K562 (cell line): ENCODE measurements at regions not wholly inside any gene's neighbourhood (a gene's known extent, or its start where the extent isn't known, plus 50 kb on each side); places are given as distances from the start of the nearest gene placed in this dataset.

ENCODE experiments used
- ATAC-seq: fragments of 200-7000 bp; cut with Tn5 transposase; 3 replicates; pipeline ENCODE4 v1.9.1; 2020; ENCODE audit warnings: moderate library complexity
- BruUV-seq: library from RNA; stranded (reverse); fragments of 400-500 nt; replicated peaks from 2 replicates; lab custom pipeline; 2021; lab: Mats Ljungman, UMichigan
- CTCF ChIA-PET: fragments of 300-600 bp; formaldehyde crosslinking; extraction: SDS; loops from one replicate; lab custom pipeline; 2021; ENCODE audit warnings: low intra/inter-chr PET ratio; lab: Yijun Ruan, JAX
- POLR2A ChIA-PET: fragments of 300-600, 350-650 bp; sonication (Branson Sonifier 250); formaldehyde crosslinking; extraction: SDS; loops from one replicate; lab custom pipeline; 2021; ENCODE audit warnings: antibody characterized with exemption, inconsistent platforms; lab: Yijun Ruan, JAX
- DNase-seq, 4 experiments: peaks; one replicate each; pipeline versions ENCODE4 v3.0.0 to v3.0.0-alpha.2; 2011 to 2018; ENCODE audit warnings: low spot score in 3 of 4, mixed read lengths in 3 of 4; ENCODE audit errors: extremely low read depth in 1 of 4
- FAIRE-seq: peaks from 2 replicates; lab custom pipeline; 2011; peaks lifted over from hg19 to GRCh38; lab: Jason Lieb, UNC
- H2AFZ ChIP-seq: 2 replicates; pipeline ENCODE4 v1.6.0; 2011; ENCODE audit warnings: low read depth, low read length, control low read depth, inconsistent platforms
- H3K27ac ChIP-seq: fragments of 200-600 bp; 3 replicates; pipeline ENCODE4 v1.8.0; 2011; ENCODE audit warnings: low read depth, mild to moderate bottlenecking, control low read depth, inconsistent platforms, low read length, moderate library complexity, mixed read lengths; ENCODE audit errors: extremely low read depth
- H3K27me3 ChIP-seq, 2 experiments: fragments of 300-600 bp in 1 of 2; 2 replicates in 1 of 2; 3 replicates in 1 of 2; pipeline versions ENCODE4 v1.6.0 to v1.8.0; 2011; ENCODE audit warnings: inconsistent platforms in 2 of 2, low read length in 2 of 2, mild to moderate bottlenecking in 1 of 2, mixed read lengths in 1 of 2, moderate library complexity in 1 of 2; ENCODE audit not compliant: control insufficient read depth in 2 of 2, insufficient read depth in 2 of 2
- H3K36me3 ChIP-seq: fragments of 300-600 bp; 3 replicates; pipeline ENCODE4 v1.8.0; 2011; ENCODE audit warnings: mild to moderate bottlenecking, low read length, inconsistent platforms; ENCODE audit not compliant: control insufficient read depth, insufficient read depth
- H3K4me1 ChIP-seq, 2 experiments: fragments of 200-600 bp in 1 of 2; replicated peaks in 1 of 2; 2 replicates in 1 of 2; 3 replicates in 1 of 2; pipeline versions ENCODE4 v1.5.1 to v1.8.0; 2011; ENCODE audit warnings: inconsistent platforms in 2 of 2, low read length in 2 of 2, mild to moderate bottlenecking in 1 of 2, mixed read lengths in 1 of 2, moderate library complexity in 1 of 2; ENCODE audit not compliant: control insufficient read depth in 2 of 2, insufficient read depth in 2 of 2
- H3K4me2 ChIP-seq: 2 replicates; pipeline ENCODE4 v1.6.1; 2011; ENCODE audit warnings: low read length, control low read depth, inconsistent platforms, mixed read lengths; ENCODE audit not compliant: insufficient read depth
- H3K4me3 ChIP-seq: fragments of 200-600 bp; sonication (generic), shearing (Covaris generic); 2 replicates; pipeline ENCODE4 v1.5.1; 2016; ENCODE audit warnings: control low read depth, inconsistent platforms
- H3K79me2 ChIP-seq: fragments of 200-600 bp; 3 replicates; pipeline ENCODE4 v1.8.0; 2011; ENCODE audit warnings: low read length, inconsistent platforms; ENCODE audit not compliant: control insufficient read depth, insufficient read depth
- H3K9ac ChIP-seq, 2 experiments: 2 replicates each; pipeline versions ENCODE4 v1.6.0 to v1.6.1; 2011; ENCODE audit warnings: low read depth in 2 of 2, low read length in 2 of 2, control low read depth in 1 of 2, inconsistent platforms in 1 of 2, mild to moderate bottlenecking in 1 of 2, mixed read lengths in 1 of 2; ENCODE audit not compliant: insufficient read depth in 1 of 2
- H3K9me1 ChIP-seq: one replicate; pipeline ENCODE4 v1.6.0; 2011; ENCODE audit warnings: inconsistent platforms, mild to moderate bottlenecking, low read length, moderate library complexity; ENCODE audit not compliant: control insufficient read depth, insufficient read depth
- H3K9me3 ChIP-seq: replicated peaks from 2 replicates; pipeline ENCODE4 v1.5.1; 2011; ENCODE audit warnings: low read depth, low read length, inconsistent platforms; ENCODE audit not compliant: control insufficient read depth, insufficient read depth
- H4K20me1 ChIP-seq: replicated peaks from 2 replicates; pipeline ENCODE4 v1.6.1; 2011; ENCODE audit warnings: low read length, inconsistent platforms, mixed read lengths; ENCODE audit not compliant: control insufficient read depth, insufficient read depth
- ATF4 ChIP-seq: fragments of 450-650 bp; formaldehyde crosslinking; IDR thresholded peaks from 2 replicates; pipeline ENCODE4 v1.4.0; 2022; ENCODE audit warnings: mild to moderate bottlenecking, moderate library complexity
- BCOR ChIP-seq: fragments of 450-650 bp; IDR thresholded peaks from 2 replicates; pipeline ENCODE4 v1.6.1; 2016
- DLX4 ChIP-seq: fragments of 250-450 bp; sonication (Bioruptor Pico); IDR thresholded peaks from 2 replicates; pipeline ENCODE4 v1.6.1; 2021; ENCODE audit warnings: mild to moderate bottlenecking
- GABPB2 ChIP-seq: fragments of 250-450 bp; sonication (Bioruptor Pico); conservative IDR thresholded peaks from 2 replicates; pipeline ENCODE4 v1.5.1; 2021; ENCODE audit warnings: mild to moderate bottlenecking
- MAFG ChIP-seq: fragments of 450-650 bp; conservative IDR thresholded peaks from 2 replicates; pipeline ENCODE4 v1.6.1; 2016; ENCODE audit warnings: missing genetic modification characterization, missing compliant biosample characterization
- MECOM ChIP-seq: fragments of 250-450 bp; sonication (Bioruptor Pico); IDR thresholded peaks from 2 replicates; pipeline ENCODE4 v1.8.0; 2022; ENCODE audit warnings: inconsistent platforms
- PPARD ChIP-seq: fragments of 250-450 bp; sonication (Bioruptor Pico); IDR thresholded peaks from 2 replicates; pipeline ENCODE4 v1.8.0; 2022; ENCODE audit warnings: inconsistent platforms, mild to moderate bottlenecking, moderate library complexity
- SAP30 ChIP-seq: fragments of 200-600 bp; sonication (generic); IDR thresholded peaks from 2 replicates; pipeline ENCODE4 v1.6.1; 2012; ENCODE audit warnings: borderline replicate concordance, low read depth, mild to moderate bottlenecking, moderate library complexity, low read length, control low read depth, inconsistent platforms; ENCODE audit not compliant: insufficient read depth, poor library complexity, severe bottlenecking
- SMARCA5 ChIP-seq: fragments of 450-650 bp; IDR thresholded peaks from 2 replicates; pipeline ENCODE4 v1.6.1; 2016
- U2AF1 ChIP-seq: fragments of 200-400 bp; formaldehyde crosslinking; optimal IDR thresholded peaks from 2 replicates; pipeline ENCODE3; 2017; ENCODE audit warnings: mild to moderate bottlenecking, low read depth, low read length, moderate library complexity
- ZHX1 ChIP-seq: fragments of 150-350 bp; conservative IDR thresholded peaks from 2 replicates; pipeline ENCODE4 v1.6.1; 2014; ENCODE audit warnings: low read length
- ZKSCAN1 ChIP-seq: fragments of 150-350 bp; IDR thresholded peaks from 2 replicates; pipeline ENCODE4 v1.6.1; 2016; ENCODE audit warnings: low read depth, low read length
- ZNF699 ChIP-seq: fragments of 250-450 bp; sonication (Bioruptor Pico); IDR thresholded peaks from 2 replicates; pipeline ENCODE4 v1.8.0; 2021; ENCODE audit warnings: mild to moderate bottlenecking, moderate library complexity; ENCODE audit not compliant: insufficient replicate concordance
- ZNF764 ChIP-seq: fragments of 250-450 bp; sonication (Bioruptor Pico); IDR thresholded peaks from 2 replicates; pipeline ENCODE4 v1.4.0; 2020; ENCODE audit warnings: low read depth, mild to moderate bottlenecking, moderate library complexity
- ZZZ3 ChIP-seq: fragments of 450-650 bp; IDR thresholded peaks from 2 replicates; pipeline ENCODE4 v1.6.1; 2016; ENCODE audit warnings: antibody characterized with exemption, mild to moderate bottlenecking, moderate library complexity
- WGBS: fragments of 100-300 bp; shearing (Covaris generic); methylation state at CpG from one replicate; pipeline ENCODE4 v1.1.6; 2016; ENCODE audit warnings: low coverage, mixed read lengths; ENCODE audit not compliant: insufficient coverage; ENCODE audit errors: missing lambda C conversion rate; 5-methylcytosine and 5-hydroxymethylcytosine counted together
- in situ Hi-C: fragments of 300-500 bp; cut with MboI; formaldehyde crosslinking; loops from 4 replicates; pipeline ENCODE4 v1.15.0; 2018; ENCODE audit warnings: inconsistent platforms, mixed read lengths
- intact Hi-C: fragments of 100-400 bp; cut with micrococcal nuclease; formaldehyde crosslinking; loops from 2 replicates; pipeline ENCODE4 v1.14.2; 2022

GRCh38 chr5:166788050-166788449 is 1503.4 kb upstream of the WWC1 start:
- no peak for FAIRE-seq
- CTCF ChIA-PET: no interaction called here

GRCh38 chr5:166795756-166796155 is 1495.7 kb upstream of the WWC1 start:
- Histone ChIP-seq H3K36me3 (no peaks in the 10 kb centered on the region), H3K4me1 (no peaks in the 10 kb centered on the region), H3K4me3 (no peak overlapping the region), H3K9me3 (no peaks in the 10 kb centered on the region), H3K27me3 (no peaks in the 10 kb centered on the region), H3K9me1 (no peaks in the 10 kb centered on the region), H3K9ac (no peak overlapping the region), H4K20me1 (no peaks in the 10 kb centered on the region), H3K79me2 (no peaks in the 10 kb centered on the region), H3K27ac (no peak overlapping the region), H3K4me2 (no peak overlapping the region), H2AFZ (no peak overlapping the region)
- 0% methylated on average over 3 of the region's 3 CpGs for WGBS
- no TSS peak for BruUV-seq
- CTCF ChIA-PET: no interaction called here
- no peak for TF ChIP-seq ZHX1
- TF ChIP-seq ZZZ3: no peak
- no peak for TF ChIP-seq ZNF764 (CRISPR knock-in tag)
- no peak for TF ChIP-seq ATF4
- no peak for TF ChIP-seq BCOR
- TF ChIP-seq SAP30: no peak
- no peak for TF ChIP-seq PPARD (CRISPR knock-in tag)
- no peak for TF ChIP-seq ZNF699 (CRISPR knock-in tag)
- no peak for TF ChIP-seq DLX4 (CRISPR knock-in tag)
- FAIRE-seq: no peak
- no peak for DNase-seq
- in situ Hi-C loops: no loop called here
- POLR2A ChIA-PET: no interaction called here
- intact Hi-C loops: no loop called here
- ATAC-seq: no peak

More at GRCh38 chr5:166788050-166788449, 1503.4 kb upstream of the WWC1 start:
- no peak for TF ChIP-seq MAFG (tag)
- no peak for TF ChIP-seq GABPB2 (CRISPR knock-in tag)
- no peak for TF ChIP-seq SMARCA5
- TF ChIP-seq MECOM (CRISPR knock-in tag): no peak
- no peak for TF ChIP-seq ZKSCAN1
- no peak for TF ChIP-seq U2AF1
- DNase-seq (no peak), ATAC-seq (no peak)
- Histone ChIP-seq H3K9me1 (no peaks in the 10 kb centered on the region), H3K4me3 (no peak overlapping the region), H3K27me3 (no peaks in the 10 kb centered on the region), H4K20me1 (no peaks in the 10 kb centered on the region), H3K27ac (no peak overlapping the region), H2AFZ (no peak overlapping the region), H3K9ac (no peak overlapping the region), H3K79me2 (no peaks in the 10 kb centered on the region), H3K4me1 (no peaks in the 10 kb centered on the region), H3K9me3 (no peaks in the 10 kb centered on the region), H3K36me3 (no peaks in the 10 kb centered on the region), H3K4me2 (no peak overlapping the region)
- no TSS peak for BruUV-seq
- 0% methylated on average over 1 of the region's 1 CpG for WGBS
- POLR2A ChIA-PET: no interaction called here
- in situ Hi-C loops: no loop called here
- intact Hi-C loops: no loop called here
